ENCODE measurements at regions not wholly inside any gene's neighbourhood (a gene's known extent, or its start where the extent isn't known, plus 50 kb on each side); places are given as distances from the start of the nearest gene placed in this dataset.
"Not testable (repeated sequence)": the region's sequence is repeated elsewhere in the genome, so short reads cannot be mapped to it uniquely, and the experiment has no call there.

DNA sequence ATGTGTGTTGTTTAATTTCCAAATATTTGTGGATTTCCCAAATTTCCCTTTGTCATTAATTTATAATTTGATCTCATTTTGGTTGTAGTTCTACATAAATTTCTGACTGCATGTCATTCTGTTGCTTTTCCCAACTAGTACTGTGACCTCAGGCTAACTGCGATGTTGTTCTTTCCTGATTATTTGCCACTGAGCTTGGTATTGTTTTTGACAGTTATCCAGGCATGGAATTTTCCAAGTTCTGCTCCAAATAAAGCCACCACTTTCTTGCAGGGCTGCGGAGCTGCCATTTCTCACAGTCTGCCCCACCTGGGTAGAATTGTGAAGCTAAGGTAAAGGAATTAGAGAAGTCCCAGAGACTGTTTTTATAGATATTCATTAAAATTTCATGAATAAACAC, 328.8 kb downstream of the ZNF674 start:
- DNase-seq = no peak

DNA sequence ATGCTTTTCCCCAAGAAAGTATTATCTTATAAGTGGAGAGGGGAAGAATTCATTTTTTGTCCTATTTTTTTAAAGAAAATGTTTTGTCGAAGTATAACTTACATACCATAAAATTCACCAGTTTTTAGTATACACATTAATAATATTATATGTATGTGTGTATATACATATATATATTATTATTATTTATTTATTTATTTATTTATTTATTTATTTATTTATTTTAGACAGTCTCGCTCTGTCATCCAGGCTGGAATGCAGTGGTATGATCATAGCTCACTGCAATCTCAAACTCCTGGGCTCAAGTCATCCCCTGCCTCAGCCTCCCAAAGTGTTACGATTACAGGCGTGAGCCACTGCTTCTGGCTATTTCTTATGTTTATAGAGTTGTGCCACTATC, 334.1 kb downstream of the ZNF674 start:
- DNase-seq = no peak

DNA sequence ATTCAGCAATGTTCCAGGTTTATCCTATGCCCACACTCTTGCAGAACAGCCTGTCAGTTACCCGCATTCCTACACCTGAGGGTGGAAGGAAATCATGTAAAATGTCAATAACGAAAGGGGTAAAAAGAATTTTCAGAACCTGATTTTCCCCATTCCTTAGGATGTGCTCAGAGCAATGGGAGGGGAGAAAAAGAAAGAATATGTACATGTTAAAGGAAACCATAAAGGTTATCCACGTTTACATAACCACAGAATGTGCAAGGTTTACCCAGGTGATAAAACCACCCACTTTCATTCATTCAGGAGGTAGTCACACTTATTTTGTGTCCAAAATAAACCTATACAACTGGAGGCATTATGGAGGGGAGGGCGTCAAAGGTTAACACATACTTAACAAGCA, 335.5 kb downstream of the ZNF674 start:
- DNase-seq = no peak

DNA sequence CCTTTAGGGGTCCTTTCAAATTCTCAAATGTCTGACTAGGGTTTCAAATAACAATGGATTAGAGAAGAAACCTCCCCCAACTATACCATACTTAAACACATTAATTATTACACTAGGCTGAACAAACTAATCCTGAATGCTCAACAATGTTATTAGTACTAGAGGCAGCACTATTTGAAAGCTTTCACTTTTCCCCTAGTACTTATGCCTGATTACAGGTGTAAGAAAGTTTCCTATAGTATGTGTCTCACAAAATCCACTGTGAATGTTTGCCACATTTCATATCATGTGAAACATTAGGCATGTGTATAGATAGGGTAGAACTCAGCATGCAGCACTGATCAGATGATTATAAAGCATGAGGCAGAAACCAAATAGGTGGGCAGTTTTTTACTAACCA, 336.2 kb downstream of the ZNF674 start:
- no peak for DNase-seq

DNA sequence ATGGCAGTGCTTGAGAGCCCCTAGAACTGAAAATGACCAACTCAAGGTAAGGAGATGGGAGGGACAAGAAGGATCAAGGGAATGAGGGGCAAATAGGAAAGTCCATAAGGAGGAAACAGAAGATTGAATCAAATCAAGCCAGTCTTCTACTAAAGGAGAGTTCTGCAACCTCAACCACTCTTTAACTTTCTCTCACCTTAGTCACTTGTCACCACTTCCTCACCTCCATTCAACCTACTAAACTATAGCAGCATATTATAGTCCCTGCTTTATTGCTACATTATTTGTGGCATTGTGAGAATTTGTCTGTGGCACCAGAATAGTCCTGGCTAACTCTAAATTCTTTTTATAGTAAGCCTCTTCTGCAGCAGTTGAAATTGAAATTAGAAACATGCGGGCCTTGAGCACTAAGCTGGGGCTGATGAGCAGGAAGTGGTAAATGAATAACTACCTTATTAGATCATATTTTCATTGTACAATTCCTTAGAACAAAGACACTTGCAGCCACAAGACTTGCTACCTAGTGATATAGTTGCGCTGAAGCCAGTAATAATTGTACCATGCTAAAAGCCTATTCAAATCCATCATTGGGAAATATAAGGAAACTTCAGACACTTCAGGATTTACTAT, 336.9 kb downstream of the ZNF674 start:
- no peak for DNase-seq

DNA sequence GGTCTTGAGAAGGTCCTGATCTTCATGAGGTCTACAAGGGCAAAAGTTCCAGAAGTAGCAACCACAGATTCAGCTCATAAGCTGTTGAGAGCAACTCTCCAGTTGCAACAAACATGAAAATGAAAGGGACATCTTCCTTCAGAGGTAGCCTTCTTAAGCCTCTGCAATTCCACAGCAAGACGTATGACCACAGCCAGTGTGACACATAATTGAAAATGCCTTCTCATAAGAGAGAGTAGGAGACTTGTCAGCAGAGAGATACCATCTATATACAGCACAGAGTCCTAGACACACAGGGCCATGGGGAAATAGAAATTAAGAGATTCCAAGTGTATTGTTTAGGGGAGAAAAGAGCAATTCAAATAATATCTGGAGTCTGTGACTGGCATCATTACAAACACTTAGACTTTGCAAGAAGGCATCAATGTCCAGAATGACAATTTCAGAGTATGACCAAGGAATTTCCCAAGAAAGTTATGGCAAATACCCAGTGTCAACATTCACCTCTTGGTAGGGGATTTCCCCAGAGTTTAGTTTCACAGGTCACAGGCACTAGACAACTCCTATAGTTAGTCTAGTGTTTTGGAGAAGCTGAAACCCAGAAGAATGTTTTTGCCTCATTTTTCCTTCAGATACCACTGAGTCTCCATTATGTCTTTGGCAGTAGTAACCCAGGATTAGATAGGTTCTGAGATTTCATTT, 340.3 kb downstream of the ZNF674 start:
- no peak for DNase-seq

DNA sequence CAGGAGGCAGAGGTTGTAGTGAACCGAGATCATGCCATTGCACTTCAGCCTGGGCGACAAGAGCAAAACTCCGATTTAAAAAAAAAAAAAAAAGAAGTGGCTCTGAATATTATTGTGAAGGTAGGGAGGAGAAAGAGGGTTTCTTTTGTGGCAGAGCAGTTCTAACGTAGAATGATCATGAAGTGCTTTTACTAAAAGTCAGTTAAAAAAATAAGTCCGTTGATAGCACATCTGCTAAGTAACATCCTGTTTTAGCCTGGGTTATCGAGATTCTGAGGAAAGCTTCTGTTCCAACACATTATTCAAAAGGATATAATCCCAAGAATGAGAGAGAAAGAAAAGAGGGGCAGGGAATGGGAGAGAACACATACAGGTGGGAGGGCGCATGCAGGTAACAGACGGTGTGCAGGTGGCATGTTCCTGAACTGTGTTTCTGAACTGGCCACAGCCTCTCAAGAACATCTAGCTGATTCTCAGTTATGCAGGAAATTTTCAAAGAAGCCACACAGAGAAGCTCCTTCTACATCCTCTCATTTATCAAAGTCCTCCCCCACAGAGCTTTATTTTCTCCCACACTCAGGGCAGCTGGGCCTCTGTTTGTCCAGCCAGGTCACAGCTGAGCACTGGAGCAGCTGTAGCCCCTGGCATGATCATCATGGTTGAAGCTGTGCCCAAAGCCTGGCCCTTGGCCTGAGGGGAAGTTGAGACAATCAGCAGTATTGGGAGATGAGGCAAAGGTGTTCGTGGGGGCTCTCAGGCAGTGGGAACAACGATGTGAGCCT, 342.3 kb downstream of the ZNF674 start:
- no peak for DNase-seq

DNA sequence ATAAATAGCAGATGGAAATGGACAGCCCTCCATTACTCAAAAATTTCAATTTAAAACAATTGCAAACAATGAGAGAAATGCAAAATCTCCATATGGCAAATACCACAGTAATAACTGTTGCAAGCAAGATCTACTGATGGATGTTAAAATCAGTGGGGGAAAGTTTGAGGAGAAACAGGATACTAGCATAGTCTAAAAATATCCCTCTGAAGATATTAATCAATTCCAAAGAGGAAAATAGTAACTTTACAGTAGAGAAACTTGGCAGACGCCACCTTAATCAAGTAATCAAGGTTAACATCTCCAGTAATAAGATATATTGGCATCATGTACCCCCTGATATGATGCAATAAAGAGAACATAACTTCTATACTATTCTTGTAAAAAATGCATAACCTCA, 344.8 kb downstream of the ZNF674 start:
- DNase-seq = no peak

DNA sequence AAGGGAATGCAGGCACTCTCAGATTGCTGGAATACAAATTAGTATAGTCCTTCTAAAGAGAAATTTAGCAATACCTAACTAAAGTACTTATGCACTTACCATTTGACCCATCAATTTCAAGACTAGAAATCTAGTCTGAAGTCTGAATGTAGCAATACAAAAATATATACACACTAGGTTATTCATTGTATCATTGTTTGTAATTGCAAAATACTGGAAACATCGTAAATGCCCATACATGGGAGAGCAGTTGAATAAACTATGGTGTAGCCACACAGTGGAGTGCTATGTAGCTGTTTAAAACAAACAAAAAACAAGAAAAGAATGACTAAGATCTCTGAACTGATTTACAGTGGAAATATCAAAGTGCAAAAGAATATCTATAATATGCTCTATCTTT, 346.4 kb downstream of the ZNF674 start:
- DNase-seq = no peak

DNA sequence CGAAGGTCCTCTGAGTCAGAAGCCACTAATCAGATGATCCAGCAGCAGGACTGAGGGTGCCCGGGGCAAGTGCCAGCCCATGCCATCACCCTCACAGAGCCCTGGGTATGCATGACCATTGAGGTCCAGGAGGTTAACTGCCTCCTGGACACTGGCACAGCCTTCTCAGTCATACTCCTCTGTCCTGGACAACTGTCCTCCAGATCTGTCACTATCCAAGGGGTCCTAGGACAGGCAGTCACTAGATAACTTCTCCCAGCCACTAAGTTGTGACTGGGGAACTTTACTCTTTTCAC, 358.5 kb downstream of the ZNF674 start:
- DNase-seq = not testable (repeated sequence)

DNA sequence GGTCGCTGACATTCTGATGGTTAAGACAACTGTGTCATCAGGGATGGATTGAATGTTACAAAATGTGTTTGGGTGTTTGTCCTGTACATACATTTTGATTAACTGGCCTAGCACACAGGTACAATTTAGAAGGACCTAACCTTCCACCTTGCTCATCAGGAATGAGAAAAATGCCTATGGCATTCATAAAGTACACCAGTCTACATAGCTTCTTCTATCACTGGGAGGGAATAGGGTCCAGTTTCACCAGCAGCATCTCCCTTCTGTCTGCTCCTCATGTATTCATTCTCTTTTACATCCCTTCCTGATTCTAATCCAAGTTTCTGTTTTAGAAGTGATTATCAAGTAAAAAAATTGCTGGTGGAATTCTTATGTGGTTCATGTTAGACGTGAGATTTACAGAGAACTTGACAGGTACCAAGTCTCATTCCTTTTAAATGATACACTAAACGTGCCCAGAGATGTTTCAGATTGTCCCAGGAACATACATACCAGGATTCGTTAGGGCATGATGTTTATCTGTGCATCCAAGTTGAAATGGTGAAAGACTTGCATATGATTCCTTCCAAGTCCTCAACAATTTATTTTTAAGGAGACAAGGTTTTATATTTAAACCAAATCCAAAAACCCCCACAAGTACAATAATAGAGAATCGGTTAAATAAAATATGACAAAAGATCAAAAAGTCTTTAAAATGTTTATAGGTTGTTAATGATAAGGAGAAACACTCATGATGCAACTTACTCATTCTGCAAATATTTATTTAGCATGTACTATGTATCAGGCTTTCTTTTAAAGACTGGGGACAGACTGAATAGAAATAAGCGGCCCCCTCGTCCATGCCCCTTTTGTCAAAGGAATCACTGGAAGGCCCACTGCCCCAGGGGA, 359.1 kb downstream of the ZNF674 start:
- DNase-seq = no peak

DNA sequence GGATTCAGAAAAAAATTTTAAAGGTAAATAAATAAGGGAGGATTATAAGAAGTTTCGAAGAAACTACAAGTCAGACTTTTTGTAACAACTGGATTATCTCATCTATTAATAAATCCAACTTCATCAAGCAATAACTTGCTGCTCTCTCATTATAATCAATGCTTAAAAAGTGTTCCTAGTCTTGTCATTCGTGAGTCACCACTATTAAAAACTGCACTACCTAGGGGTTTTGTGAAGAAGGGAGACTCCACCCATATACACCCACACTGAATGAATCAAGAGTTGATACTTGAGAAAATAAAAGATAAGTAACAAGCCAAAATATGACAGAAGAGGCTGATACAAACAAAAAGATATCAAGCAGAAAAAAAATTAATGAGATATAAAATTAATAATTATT, 360.5 kb downstream of the ZNF674 start:
- DNase-seq = no peak

DNA sequence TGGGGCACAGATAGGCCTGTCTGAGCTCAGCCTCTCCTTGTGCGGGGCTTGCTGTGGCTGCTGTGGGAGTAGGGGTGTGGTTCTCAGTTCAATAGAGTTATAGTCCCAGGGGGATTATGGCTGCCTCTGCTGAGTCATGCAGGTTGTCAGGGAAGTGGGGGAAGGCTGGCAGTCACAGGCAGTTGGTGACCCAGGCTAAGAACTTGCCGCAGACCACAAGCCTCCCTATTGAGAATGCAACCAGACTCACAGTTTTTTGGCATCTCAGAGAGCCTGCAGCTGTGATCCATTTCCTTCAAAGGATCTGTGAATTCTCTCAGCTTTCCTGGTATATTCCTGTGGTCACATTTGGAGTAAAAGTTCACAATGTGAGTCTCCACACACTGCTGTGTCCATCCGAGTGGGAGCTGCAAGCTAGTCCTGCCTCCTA, 364.9 kb downstream of the ZNF674 start:
- no peak for DNase-seq

DNA sequence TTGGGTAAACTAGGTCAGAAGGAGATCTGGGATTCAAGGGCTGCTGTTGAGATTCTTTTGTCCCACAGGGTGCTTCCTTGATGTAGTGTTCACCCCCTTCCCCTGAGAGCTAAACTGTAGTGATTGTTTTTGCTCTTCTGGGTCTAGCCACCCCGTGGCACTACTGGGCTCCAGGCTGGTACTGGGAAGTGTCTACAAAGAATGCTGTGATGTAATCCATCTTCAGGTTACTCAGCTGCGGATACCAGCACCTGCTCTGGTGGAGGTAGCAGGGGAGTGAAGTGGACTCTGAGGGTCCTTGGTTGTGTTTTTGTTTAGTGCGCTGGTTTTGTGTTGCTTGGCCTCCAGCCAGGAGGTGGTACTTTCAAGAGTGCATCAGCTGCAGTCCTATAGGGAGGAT, 365.5 kb downstream of the ZNF674 start:
- no peak for DNase-seq

DNA sequence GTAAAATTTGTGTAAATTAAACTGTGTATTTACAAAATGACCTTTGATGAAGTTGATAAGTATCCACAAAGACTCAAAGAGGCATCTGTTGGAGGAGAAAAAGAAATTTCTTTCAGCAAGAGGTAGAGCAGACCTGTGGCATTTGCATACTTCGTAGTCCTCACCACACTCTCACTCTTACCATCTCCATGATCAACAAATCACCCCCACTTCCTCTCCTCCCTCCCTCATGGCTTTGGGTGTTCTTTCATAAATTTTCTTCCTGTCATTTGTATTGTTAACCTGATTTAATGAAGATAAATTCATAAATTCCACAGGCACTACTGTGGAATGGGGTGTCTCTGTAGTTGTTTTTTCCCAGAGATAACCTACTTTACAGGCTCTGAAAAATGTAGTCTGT, 366.5 kb downstream of the ZNF674 start:
- DNase-seq = no peak

DNA sequence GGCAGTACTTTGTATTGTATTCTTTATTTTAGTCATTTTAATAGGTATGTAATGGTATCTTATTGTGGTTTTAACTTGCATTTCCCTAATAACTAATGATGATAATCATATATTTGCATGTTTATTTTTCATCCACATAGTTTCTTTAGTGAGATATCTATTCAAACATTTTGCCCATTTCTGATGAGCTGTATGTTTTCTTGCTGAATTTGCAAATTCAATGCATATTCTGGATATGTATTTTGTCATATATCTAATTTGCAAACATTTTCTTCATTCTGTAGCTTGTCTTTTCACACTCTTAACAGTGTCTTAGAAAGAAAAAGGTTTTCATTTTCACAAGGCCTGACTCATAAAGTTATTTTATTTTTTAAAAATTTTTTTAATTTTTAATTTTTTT, 372.1 kb downstream of the ZNF674 start:
- DNase-seq = no peak

DNA sequence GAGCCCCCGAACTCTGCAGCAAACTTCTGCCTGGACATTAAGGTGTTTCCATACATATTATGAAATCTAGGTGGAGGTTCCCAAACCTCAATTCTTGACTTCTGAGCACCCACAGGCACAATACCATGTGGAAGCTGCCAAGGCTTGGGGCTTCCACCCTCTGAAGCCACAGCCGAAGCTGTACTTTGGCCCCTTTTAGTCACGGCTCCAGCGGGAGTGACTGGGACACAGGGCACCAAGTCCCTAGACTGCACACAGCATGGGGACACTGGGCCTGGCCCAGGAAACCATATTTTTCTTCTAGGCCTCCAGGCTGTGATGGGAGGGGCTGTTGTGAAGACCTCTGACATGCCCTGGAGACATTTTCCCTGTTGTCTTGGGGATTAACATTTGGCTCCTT, 373.8 kb downstream of the ZNF674 start:
- not testable (repeated sequence) for DNase-seq

DNA sequence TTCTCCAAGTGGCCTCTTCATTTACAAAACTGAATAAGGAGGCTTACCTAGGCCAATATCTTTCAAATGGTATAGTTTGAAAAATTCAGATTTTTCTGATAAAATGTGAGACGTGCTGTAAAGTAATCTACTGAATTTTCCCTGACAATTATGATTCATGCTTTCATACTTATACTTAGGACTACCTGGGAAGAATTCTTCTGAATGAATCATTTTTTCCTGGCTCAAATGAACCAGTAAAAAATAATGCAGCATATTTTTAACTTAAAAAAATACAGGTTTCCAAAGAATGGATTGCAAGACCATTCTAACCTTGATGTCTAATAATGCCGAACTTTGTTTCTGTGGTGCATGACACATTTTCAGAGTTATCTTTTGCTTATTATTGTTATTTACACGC, 375.4 kb downstream of the ZNF674 start:
- no peak for DNase-seq

DNA sequence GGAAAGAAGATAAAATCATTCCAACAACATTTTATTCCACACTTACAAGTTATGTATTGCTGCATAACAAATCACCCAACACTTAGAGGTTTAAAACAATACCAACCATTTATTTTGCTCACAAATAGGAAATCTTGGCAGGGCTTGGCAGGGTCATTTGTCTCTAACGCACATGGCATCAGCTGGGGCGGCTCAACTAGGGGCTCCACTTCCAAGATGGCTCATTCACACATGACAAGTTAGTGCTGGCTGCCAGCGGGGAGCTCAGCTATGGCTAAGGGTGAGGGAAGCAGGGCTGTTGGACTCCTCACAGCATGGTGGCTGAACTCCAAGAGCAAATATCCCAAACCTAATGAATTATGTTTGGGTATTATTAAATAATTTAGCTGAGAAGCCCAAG, 377.0 kb downstream of the ZNF674 start:
- DNase-seq = no peak

DNA sequence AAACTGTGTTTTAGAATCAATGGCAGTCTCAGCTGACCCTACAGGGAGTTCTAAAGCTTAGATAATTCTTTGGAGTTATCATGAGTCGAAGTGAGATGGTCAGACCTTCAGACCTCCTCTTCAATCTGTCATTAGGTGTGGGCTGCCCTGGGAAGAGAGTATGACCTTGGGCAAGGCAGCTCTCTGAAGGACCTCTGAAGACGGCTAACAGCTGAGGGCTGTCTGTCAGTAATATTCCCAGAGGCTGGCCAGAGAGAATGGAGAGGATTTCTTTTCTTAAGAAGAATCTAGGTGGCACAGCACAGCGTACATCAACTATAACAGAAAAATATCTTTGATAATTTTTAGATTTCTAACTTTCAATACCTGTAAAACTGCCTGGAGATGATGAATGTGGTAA, 379.4 kb downstream of the ZNF674 start:
- no peak for DNase-seq

DNA sequence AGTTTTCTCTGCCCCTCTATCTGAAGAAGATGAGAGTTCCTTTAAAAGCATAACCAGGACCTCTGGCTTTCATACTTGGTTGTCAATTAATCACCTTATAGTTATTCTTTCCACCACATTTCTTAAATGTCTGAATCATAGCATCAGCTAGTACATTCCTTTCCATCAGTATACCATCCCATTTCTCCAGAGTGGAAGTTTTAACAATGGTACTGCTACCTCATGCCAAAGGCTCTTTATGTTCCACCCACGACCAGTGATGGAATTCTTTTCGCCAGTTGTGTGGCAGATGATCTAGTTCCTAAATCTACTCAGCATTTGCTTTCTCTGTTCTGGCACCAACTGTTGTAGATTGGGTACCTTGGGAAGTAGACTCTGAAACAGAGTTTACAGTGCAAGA, 379.8 kb downstream of the ZNF674 start:
- no peak for DNase-seq

DNA sequence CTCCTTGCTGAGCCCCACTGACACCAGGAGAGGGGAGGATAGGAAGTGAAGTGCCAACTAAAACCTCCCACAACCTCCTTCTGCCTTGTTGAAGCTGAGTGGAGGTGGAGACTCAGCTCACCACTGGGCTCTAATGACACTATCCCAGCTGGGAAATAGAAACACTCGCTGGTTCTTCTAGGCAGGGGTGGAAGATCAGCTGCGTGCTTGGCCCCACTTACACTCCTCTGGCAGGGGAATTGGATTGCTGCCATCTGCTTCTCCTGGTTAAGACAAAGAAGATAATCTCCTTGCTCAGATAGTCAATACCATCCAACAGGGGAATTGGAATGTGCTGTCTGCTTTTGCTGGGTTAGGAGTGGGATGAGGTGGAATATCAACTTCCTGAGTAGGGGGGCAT, 392.5 kb downstream of the ZNF674 start:
- no peak for DNase-seq

DNA sequence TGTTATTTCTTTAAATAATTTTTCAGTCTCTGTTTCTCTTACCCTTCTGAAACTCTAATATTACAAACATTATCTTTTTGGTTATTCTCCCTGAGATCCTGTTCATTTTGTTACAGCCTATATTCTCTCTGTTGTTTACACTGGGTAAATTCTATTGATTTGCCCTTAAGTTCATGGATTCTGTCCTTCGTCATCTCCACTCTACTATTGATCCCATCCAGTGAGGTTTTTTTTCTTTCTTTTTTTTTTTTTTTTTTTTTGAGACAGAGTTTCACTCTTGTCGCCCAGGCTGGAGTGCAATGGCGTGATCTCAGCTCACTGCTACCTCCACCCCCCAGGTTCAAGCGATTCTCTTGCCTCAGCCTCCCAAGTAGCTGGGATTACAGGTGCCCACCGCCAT, 393.9 kb downstream of the ZNF674 start:
- DNase-seq = not testable (repeated sequence)
